ENCODE measurements at regions not wholly inside any gene's neighbourhood (a gene's known extent, or its start where the extent isn't known, plus 50 kb on each side); places are given as distances from the start of the nearest gene placed in this dataset.

- Histone ChIP-seq H3K9ac (ENCODE audit: low read length) (no peak overlapping the region), H3K27me3 (replicated peaks in 1 of 4; ENCODE audit: control extremely low read depth in 1 of 4, control insufficient read depth in 3 of 4, insufficient read depth in 4 of 4, low read length in 3 of 4) (no peaks in the 10 kb centered on the region), H3K36me3 (replicated peaks in 1 of 2; ENCODE audit: control extremely low read depth in 1 of 2, control insufficient read depth in 1 of 2, extremely low read depth in 1 of 2, insufficient read depth in 2 of 2, low read length in 1 of 2) (no peaks in the 10 kb centered on the region), H3K79me2 (ENCODE audit: control insufficient read depth, insufficient read depth, low read length) (no peaks in the 10 kb centered on the region), H3K4me3 (ENCODE audit: control extremely low read depth in 1 of 5, extremely low read depth in 1 of 5, insufficient read depth in 1 of 5, low read depth in 2 of 5, low read length in 4 of 5) (no peak overlapping the region), H3K4me1 (ENCODE audit: control insufficient read depth in 2 of 2, insufficient read depth in 2 of 2, low read length in 2 of 2) (no peaks in the 10 kb centered on the region), H3K9me3 (ENCODE audit: control extremely low read depth in 1 of 3, control insufficient read depth in 2 of 3, insufficient read depth in 1 of 3, low read length in 2 of 3) (no peaks in the 10 kb centered on the region), H3K4me2 (replicated peaks; ENCODE audit: low read depth, low read length, poor library complexity, severe bottlenecking) (no peak overlapping the region), H3K27ac (ENCODE audit: low read length in 2 of 2) (no peak overlapping the region), H2AFZ (ENCODE audit: insufficient read depth, low read depth, low read length, poor library complexity, severe bottlenecking) (no peak overlapping the region), H4K20me1 (ENCODE audit: control insufficient read depth, insufficient read depth, low read length, poor library complexity, severe bottlenecking) (no peaks in the 10 kb centered on the region)
- peaks cover 4% of the 10 kb centered on the region for H3K27me3 Mint-ChIP-seq
- DNase-seq (no peak), ATAC-seq (ENCODE audit: low read depth) (no peak)
- no CpG with 5 or more reads among the region's 5 CpGs for WGBS (ENCODE audit: insufficient coverage)
- POLR2A ChIA-PET = no interaction called here
- CTCF ChIA-PET = no interaction called here
- no peak overlapping the region for H3K27ac Mint-ChIP-seq
- intact Hi-C loops (cut with micrococcal nuclease) = no loop called here
- TF ChIP-seq CTCF (IDR thresholded peaks at IDR 0.05) = no peak
- no peak for TF ChIP-seq EZH2 (IDR thresholded peaks at IDR 0.05; ENCODE audit: borderline replicate concordance, insufficient read depth, low read depth, low read length, poor library complexity, severe bottlenecking)
- no peak overlapping the region for H3K4me3 Mint-ChIP-seq
- H3K4me1 Mint-ChIP-seq = no peaks in the 10 kb centered on the region
- no peaks in the 10 kb centered on the region for H3K9me3 Mint-ChIP-seq (ENCODE audit: insufficient read depth)
Observed at GRCh38 chr18:54690198-54690597, 99.2 kb downstream of the DYNAP start.

GRCh38 chr18:54692463-54692862, 101.4 kb downstream of the DYNAP start:
- no peak overlapping the region for H3K4me3 Mint-ChIP-seq
- Histone ChIP-seq H3K4me2 (replicated peaks; ENCODE audit: low read depth, low read length, poor library complexity, severe bottlenecking) (no peak overlapping the region), H3K36me3 (replicated peaks in 1 of 2; ENCODE audit: control extremely low read depth in 1 of 2, control insufficient read depth in 1 of 2, extremely low read depth in 1 of 2, insufficient read depth in 2 of 2, low read length in 1 of 2) (no peaks in the 10 kb centered on the region), H3K79me2 (ENCODE audit: control insufficient read depth, insufficient read depth, low read length) (no peaks in the 10 kb centered on the region), H3K27ac (ENCODE audit: low read length in 2 of 2) (no peak overlapping the region), H3K4me1 (ENCODE audit: control insufficient read depth in 2 of 2, insufficient read depth in 2 of 2, low read length in 2 of 2) (no peaks in the 10 kb centered on the region), H3K9me3 (ENCODE audit: control extremely low read depth in 1 of 3, control insufficient read depth in 2 of 3, insufficient read depth in 1 of 3, low read length in 2 of 3) (no peaks in the 10 kb centered on the region), H3K4me3 (ENCODE audit: control extremely low read depth in 1 of 5, extremely low read depth in 1 of 5, insufficient read depth in 1 of 5, low read depth in 2 of 5, low read length in 4 of 5) (no peak overlapping the region), H2AFZ (ENCODE audit: insufficient read depth, low read depth, low read length, poor library complexity, severe bottlenecking) (no peak overlapping the region), H3K9ac (ENCODE audit: low read length) (no peak overlapping the region), H4K20me1 (ENCODE audit: control insufficient read depth, insufficient read depth, low read length, poor library complexity, severe bottlenecking) (no peaks in the 10 kb centered on the region), H3K27me3 (replicated peaks in 1 of 4; ENCODE audit: control extremely low read depth in 1 of 4, control insufficient read depth in 3 of 4, insufficient read depth in 4 of 4, low read length in 3 of 4) (no peaks in the 10 kb centered on the region)
- intact Hi-C loops (cut with micrococcal nuclease) = no loop called here
- DNase-seq (no peak), ATAC-seq (ENCODE audit: low read depth) (no peak)
- no peaks in the 10 kb centered on the region for H3K9me3 Mint-ChIP-seq (ENCODE audit: insufficient read depth)
- H3K27me3 Mint-ChIP-seq = peaks cover 5% of the 10 kb centered on the region
- H3K4me1 Mint-ChIP-seq = no peaks in the 10 kb centered on the region
- ChIA-PET POLR2A (no interaction called here), CTCF (no interaction called here)
- TF ChIP-seq CTCF (IDR thresholded peaks at IDR 0.05) = no peak
- TF ChIP-seq EZH2 (IDR thresholded peaks at IDR 0.05; ENCODE audit: borderline replicate concordance, insufficient read depth, low read depth, low read length, poor library complexity, severe bottlenecking) = no peak
- no peak overlapping the region for H3K27ac Mint-ChIP-seq
- no CpG with 5 or more reads among the region's 1 CpG for WGBS (ENCODE audit: insufficient coverage)
